ENCODE measurements at regions not wholly inside any gene's neighbourhood (a gene's known extent, or its start where the extent isn't known, plus 50 kb on each side); places are given as distances from the start of the nearest gene placed in this dataset.
A peak's percentile ranks its signal among the peaks of the same experiment; 100 is the strongest.

DNA sequence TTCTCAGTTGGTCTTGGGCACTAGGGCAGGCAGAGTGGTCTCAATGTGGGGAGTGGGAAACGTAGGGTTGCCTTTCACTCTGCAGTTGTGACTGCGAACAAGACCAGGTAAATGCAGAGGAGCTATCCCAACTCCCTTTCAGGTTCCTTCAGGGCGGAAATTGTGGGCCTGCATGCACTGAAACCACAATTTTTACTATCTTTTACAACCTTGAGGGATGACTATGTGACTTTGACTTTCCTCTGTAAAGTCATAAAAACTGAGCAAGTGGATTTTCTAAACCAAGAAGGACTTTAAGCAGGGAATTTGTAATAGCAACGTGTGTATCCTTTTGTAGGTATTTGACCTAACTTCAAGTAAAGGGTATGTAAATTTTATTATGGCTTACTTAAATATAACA lies 171.4 kb upstream of the CADPS start:
- no peak for DNase-seq (ENCODE audit: low spot score)

- no peak for DNase-seq (ENCODE audit: low spot score)
Observed at GRCh38 chr3:63047068-63047467, 171.9 kb upstream of the CADPS start.

DNA sequence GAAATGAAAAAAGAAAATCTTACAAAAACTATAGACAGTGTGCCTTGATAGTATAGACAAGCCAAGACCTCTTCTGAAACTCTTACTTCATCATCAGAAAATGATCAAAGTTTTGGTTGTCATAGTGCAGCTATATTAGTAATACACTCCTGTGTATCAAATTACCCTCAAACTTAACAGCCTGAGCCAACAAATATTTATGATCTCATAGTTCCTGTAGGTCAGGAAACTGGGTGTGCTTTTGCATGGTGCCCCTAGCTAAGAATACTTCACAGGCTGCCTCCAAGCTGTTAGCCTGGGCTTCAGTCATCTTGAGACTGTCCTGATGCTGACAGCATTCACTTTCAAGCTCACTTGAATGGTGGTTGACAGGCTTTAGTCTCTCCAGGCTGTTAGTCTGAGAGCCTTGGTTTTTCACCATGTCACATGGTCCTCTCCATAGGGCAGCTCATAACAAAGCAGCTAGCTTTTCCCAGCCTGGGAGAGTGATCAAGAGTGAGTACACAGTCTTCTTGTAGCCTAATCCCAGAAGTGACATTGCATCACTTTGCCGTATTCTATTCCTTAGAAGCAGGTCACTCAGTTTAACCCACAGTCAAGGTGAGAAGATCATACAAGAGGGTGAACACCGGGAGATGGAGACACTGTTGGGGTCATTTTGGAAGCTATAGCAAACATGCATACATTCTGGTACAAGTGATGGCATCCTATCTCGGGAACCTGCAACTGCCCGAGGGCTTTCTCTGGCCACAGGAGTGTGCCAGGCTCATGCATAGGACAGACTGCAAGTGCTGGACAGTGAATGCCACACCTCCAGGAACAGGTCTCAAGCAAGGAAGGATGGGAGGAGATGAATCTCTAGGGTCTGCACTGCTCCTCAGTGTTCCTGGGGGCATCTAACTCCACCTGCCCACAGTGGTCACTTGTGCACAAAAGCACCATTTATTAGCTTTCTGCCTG lies 173.4 kb upstream of the CADPS start:
- DNase-seq (ENCODE audit: low spot score) = no peak

DNA sequence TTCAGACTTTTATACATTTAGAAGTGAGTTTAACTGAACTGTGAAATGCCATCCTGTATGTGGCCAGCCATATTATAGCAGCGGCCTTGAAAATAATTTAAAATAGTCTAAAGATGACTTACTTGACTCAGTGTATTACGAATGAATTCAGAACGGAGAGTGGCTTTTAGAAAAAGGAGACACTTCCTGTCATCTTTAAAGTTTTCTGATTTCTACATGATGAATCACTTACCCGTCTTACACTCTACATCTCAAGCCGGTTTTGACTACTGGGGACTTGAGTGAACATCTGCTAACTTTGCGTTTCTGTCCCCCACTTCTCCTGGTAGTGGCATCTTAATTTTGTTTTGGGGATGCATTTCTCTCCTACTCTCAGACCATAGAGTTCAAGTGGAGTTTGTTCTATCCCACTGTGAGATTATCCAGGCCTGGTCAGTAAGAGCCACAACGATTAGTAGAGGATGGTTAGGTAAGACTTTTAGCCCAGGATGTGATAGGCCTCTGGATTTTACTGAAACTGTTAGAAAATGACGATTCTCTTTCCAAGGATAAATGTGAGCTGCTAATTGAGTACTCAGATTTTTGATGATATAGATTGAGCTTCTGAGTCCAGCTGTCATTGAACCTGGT lies 175.4 kb upstream of the CADPS start:
- no peak for DNase-seq (ENCODE audit: low spot score)

- DNase-seq (ENCODE audit: low spot score) = no peak
Observed at GRCh38 chr3:63051920-63052319, 176.7 kb upstream of the CADPS start.

GRCh38 chr3:63056932-63057331 lies 181.7 kb upstream of the CADPS start:
- no peak for DNase-seq (ENCODE audit: low spot score)

- DNase-seq (ENCODE audit: low spot score) = no peak
Observed at GRCh38 chr3:63060412-63060811, 185.2 kb upstream of the CADPS start.

DNA sequence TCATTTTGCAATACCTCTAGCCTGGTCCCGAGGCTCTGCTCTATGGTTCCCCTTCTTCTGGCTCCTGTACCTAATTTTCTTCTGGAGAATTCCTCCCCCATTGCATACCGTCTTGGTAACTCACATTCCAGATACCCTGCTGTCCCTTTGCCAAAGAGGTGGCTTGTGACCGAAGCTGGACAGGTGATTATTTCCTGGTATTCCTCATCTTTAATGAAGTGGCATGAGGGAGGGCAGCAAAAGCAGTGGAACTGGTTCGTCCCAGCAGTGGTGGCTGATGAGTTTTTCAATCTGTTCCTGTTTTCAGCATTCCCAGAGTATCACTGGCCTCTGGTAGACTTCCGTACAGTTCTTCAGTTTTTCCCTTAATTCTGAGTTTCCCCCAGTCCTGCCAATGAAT lies 186.2 kb upstream of the CADPS start:
- no peak for DNase-seq (ENCODE audit: low spot score)

DNA sequence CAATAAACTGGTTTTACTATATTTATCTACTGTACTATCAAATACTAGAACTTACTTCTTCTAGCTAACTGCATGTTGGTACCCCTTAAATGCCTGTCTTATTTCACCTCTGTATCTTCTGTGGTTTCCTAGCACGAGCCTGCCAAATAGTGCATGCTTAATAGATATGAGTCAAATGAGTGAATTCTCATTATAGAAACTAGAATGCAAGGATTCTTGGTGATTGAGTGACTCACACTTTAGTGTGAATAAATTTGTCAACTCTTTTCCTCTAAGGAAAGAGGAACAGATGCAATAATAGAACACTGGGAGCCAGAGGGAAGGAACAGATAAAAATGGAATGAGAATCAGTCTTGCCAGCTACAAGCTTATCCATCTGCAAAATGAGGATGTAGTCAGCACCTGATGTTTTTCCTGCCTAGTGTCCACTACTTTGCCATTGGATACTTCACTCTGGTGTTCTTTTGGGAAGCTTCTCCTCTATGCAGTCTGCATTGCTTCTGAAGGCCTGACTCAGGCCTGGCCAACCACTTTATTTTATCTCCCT lies 189.1 kb upstream of the CADPS start:
- DNase-seq (ENCODE audit: low spot score) = no peak

DNA sequence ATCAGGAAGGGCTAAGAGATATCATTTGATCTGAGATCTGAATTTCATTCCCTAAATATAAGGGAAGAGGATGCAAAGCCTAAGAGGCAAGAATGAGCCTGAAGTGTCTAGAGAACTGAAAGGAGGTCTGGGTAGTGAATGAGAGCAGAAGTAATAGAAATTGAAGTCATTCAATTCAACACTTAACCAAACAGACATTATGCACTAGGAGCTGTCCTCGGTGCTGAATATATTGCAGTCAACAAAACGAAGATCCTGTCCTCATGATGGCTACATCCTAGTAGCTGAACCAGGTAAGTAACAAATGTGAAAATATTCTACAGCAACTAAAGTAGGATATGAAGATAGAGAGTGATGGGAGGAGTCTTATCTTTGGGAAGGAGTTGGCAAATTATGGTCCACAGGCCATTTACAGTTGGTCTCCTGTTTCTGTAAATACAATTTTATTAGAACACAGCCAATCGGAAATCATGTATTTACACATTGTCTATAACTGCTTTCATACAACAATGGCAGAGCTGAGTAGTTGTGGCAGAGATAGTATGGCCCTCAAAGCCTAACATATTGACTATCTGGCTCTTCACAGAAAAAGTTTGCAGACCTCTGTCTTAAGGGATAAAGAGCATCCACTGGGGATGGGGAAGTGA lies 192.9 kb upstream of the CADPS start:
- DNase-seq (ENCODE audit: low spot score) = peak; percentile 51

GRCh38 chr3:63069806-63070475 lies 194.7 kb upstream of the CADPS start:
- no peak for DNase-seq (ENCODE audit: low spot score)

- DNase-seq (ENCODE audit: low spot score) = no peak
Observed at GRCh38 chr3:63070476-63070810, 195.2 kb upstream of the CADPS start.

GRCh38 chr3:63076357-63076756 lies 201.1 kb upstream of the CADPS start:
- DNase-seq (ENCODE audit: low spot score) = no peak

- DNase-seq (ENCODE audit: low spot score) = no peak
Observed at GRCh38 chr3:63086190-63086589, 191.9 kb upstream of the SYNPR start.

DNA sequence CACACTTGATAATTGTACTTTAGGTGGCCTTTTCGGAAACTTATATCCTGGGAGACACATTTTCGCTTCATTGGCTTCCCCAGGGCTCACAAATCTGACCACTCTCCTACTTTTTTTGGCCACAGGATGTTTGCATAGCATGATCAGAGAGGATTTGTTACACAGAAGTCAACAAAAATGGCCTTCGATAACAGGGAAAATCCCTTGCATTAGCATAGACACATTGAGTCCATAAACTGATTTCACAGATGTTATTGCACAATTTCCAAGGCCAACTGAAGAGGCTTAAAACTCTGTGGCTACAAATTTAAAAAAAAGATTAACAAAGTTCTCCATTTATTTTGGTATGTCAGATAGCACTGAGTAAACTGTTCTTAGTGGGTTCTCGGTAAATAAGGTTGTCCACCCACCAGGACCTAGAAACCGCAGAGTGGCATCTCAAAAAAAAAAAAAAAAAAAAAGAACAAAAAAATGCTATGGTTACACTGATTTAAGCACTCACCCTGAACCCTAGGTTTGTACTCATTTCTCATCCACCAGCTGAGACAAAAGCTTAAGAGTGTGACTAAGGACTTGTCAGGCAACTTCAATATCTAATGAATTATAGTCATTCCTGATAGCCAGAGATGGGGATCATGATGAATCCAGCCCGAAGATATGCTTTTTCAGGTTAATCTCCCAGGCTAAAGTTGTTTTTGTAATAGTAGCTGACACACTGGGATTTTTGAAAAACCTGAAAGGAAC lies 188.9 kb upstream of the SYNPR start:
- no peak for DNase-seq (ENCODE audit: low spot score)

GRCh38 chr3:63089751-63090132 lies 188.4 kb upstream of the SYNPR start:
- DNase-seq (ENCODE audit: low spot score) = no peak

GRCh38 chr3:63090656-63091055 lies 187.5 kb upstream of the SYNPR start:
- no peak for DNase-seq (ENCODE audit: low spot score)

DNA sequence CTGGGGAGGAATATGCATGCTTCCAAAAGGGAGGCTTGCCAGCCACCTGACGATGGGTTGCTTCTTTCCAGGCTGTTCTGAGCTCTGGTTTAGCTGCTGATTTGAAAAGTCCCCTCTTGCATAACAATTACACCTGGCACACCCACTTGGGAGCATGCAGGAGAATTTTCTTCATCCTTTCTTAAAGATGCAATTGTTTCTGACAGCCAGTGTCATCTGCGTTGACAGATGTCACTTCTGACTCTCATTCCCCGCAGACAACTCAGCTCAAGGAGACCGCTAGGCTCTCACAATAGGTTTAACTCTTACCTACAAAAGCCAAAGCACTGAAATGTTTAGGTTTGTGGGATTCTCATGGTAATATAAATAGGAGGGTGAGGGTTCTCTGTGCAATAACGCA lies 185.6 kb upstream of the SYNPR start:
- DNase-seq (ENCODE audit: low spot score) = no peak

GRCh38 chr3:63094642-63095408 lies 183.3 kb upstream of the SYNPR start:
- DNase-seq (ENCODE audit: low spot score) = no peak

DNA sequence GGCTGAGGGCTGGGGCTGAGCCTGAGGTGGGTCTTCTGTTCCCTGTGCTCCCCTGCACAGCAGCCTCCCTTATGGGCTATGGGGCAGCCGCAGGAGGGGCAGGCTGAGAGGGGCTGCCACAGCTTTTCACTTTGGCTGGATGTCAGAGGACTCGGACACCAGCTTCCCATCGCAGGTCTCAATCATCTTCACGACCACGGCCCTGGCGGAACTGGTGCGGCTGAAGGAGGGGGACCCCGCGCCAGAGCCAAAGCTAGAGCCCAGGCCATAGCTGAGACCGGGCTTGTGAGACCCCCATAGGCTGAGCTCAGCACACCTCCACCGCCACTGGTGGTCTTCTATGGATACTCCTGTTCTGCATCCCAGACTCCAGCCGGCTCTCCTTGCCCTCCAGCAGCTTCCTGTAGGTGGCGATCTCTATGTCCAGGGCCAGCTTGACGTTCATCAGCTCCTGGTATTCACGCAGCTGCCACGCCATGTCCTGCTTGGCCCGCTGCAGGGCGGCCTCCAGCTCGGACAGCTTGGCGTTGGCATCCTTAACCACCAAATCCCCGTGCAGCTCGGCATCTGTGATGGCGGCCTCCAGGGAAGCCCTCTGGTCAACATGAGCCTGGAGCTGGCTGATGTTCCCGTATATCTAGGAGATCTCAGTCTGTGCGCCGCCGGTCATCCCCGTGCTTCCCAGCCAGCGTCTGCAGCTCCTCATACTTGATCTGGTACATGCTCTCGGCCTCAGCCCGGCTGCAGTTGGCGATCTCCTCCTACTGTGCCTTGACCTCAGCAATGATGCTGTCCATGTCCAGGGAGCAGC lies 181.7 kb upstream of the SYNPR start:
- DNase-seq (ENCODE audit: low spot score) = no peak
